Gastrocnemius medialis (tissue), 4 donors: ENCODE measurements at regions not wholly inside any gene's neighbourhood (a gene's known extent, or its start where the extent isn't known, plus 50 kb on each side); places are given as distances from the start of the nearest gene placed in this dataset.

ENCODE experiments used
- CTCF ChIP-seq, 5 experiments: fragments of 450-650 bp in 3 of 5; fragments of 200-600 bp in 2 of 5; sonication (generic) in 2 of 5; IDR thresholded peaks in 4 of 5; conservative IDR thresholded peaks in 1 of 5; 1 replicate in 4 of 5; 2 replicates in 1 of 5; pipeline ENCODE4 v1.5.1; 2016 to 2019; ENCODE audit warnings: antibody characterized with exemption in 5 of 5, mild to moderate bottlenecking in 3 of 5, moderate library complexity in 3 of 5
- POLR2A ChIP-seq, 2 donors: fragments of 450-650 bp; IDR thresholded peaks; one replicate each; pipeline ENCODE4 v1.6.1; 2017; ENCODE audit warnings: antibody characterized with exemption in 2 of 2, mild to moderate bottlenecking in 2 of 2, moderate library complexity in 2 of 2

- no peak for TF ChIP-seq CTCF (IDR thresholded peaks at IDR 0.05 in 4 of 5, conservative IDR thresholded peaks at IDR 0.05 in 1 of 5)
- TF ChIP-seq POLR2A (IDR thresholded peaks at IDR 0.05): no peak
Observed at GRCh38 chr18:37721544-37722522, 156.2 kb upstream of the CELF4 start.
